HG03108 (cell line): ENCODE measurements at regions not wholly inside any gene's neighbourhood (a gene's known extent, or its start where the extent isn't known, plus 50 kb on each side); places are given as distances from the start of the nearest gene placed in this dataset.

Experiments used
- ATAC-seq: cut with Tn5 transposase; IDR thresholded peaks from one replicate; pipeline ENCODE4 v1.9.1; 2021; ENCODE audit warnings: moderate library complexity; ENCODE audit not compliant: unreplicated experiment

DNA sequence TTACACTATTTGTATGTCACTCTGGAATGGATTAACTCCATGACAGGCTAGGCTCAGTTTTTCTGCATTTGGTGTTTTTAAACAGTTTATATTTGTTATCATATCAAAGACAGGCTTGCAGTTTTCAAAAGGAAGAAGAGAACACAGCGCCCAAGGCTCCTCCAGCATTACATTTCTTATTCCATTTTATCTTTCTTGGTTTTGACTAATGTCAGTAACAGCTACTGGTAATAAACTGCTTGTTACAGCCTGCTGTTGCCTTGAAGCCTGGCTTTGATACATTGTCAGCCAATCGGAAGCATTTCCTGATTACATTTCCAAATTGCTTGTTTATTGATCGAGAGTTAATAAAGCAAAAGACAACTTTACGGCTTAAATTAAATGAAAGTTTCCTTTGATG is 166.0 kb upstream of the MDFIC start:
- no peak for ATAC-seq

DNA sequence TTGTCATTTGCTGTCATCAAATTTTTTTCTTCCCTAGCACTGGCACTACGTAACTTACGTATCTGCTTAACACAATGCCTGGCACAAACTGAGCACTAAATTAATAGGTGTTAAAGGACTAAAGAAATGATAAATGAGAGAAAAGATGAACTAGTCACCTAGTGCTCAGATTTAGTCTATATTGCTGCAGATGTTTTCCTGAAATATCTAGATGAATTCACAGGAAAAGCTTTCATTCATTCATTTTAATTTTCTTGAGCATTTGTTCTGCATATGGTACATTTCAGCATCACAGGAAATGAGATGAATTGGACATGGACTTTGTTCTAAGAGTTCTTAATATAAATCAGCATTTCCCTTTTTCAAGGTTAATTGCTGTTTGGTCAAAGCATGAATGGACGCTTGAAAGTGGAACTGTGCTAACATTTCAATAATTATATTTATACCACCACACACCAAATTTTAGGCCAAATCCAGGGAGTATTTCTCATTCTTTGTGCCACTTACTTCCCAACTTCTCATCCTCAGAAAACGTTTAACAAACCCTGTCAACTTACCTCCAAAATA is 163.2 kb upstream of the MDFIC start:
- no peak for ATAC-seq

DNA sequence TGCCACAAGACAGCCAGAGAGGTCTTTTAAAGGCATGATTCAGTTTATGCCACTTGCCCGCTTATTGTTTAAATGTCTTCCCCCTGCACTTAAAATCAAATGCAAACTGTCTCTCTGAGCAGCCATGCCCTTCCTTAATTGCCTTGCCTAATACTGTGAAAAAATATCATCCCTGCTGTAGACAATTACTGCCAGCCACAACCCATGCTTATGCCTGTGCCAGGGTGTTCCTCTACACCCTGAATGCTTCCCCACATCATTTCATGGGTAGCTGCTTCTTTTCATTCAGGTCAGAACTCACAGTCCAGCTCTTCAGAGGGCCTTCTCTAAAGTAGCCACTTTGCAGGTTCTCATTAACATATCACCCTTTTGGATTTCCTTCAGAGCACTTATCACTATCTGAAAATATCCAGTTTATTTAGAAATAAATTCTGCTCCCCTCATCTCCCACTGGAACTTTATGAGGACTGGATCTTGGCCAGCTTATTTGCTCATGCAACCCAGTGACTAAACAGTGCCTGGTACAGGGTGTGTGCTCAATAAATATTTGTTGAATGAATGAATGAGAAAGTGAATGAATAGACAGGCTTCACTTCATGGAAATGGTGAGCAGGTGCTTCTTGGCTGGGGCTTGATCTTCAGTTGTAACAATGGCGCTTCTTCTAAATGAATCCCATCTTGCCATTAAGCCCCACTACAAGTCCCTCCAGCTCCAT is 162.4 kb upstream of the MDFIC start:
- no peak for ATAC-seq

DNA sequence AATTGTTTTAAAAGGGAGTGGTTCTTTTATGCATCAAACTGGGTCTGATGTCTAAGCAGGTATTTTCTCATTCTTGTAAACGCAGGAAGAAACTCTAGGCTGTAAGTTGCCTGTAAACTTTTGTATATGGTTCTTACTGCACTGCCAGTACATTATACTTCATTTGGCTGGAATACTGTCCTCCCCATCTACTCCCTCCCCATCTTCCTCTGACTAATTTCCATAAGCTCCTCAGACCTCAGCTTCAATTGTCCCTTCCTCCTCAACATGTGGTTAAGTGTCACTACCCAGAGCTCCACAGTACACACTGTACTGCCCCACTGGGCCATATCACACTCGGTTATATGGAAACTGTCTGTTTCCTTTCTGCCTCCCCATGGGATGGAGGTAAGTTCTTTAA is 161.4 kb upstream of the MDFIC start:
- no peak for ATAC-seq

DNA sequence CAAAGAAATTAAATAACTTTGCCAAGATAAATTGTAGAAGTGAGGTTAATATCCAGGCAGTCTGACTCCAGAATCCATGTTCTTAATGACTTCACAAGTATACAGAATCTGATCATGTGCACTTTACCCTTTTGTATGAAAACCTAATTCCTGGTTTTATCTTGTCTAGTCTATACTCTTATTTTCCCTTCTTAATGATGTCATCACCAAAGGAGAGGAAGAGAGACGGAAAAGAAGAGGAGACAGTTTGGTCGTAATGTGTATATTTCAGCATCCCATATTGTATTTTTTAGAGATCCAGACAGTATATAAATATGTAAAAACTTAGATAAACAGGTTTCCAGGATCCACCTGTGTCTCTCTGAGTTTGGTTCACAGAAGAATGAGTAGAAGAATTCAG is 159.9 kb upstream of the MDFIC start:
- no peak for ATAC-seq

DNA sequence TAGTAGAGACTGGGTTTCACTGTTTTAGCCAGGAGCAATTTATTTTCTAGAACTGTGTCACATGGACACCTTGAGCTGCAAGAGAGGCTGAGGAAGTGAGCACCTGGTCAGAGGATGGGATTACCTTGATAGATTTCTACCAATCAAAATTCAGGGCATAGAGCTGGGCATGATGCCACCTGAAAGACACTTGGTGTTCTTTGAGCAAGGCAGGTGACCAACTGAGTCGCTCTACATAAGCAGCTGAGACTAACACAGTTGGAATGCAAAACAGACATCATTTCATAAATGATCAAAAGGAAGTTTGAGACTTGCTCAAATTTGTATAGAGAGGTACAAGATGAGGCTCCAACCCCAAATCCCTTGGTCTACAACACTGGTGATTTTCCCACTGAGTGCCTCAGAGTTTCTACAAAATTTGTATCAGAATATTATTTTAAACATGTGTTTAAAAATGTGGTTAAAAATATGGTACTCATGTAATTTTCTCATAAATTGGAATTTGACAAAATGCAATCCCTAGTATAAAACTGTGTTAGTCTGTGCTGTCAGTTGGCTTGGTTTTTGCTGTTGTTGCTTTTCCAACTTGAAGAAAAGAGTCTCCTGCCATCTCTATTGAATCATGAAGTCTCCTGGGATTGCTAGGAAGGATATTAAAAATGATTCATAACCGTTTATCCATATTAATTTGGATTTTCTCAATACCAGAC is 156.4 kb upstream of the MDFIC start:
- no peak for ATAC-seq

DNA sequence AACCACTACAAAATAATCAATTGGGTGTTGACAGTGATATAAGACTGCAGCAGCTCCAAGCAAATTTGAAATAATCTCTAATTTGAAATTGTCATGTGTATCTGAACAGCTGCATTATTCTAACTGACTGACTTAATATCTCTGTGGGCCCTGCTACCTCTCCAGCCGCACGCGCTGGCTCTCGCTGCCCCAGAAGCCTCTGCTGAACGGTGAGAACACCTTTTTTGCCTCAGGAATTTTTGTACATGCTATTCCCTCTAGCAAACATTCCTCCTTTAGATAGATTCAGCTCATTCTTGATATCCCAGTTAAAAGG is 155.9 kb upstream of the MDFIC start:
- no peak for ATAC-seq

DNA sequence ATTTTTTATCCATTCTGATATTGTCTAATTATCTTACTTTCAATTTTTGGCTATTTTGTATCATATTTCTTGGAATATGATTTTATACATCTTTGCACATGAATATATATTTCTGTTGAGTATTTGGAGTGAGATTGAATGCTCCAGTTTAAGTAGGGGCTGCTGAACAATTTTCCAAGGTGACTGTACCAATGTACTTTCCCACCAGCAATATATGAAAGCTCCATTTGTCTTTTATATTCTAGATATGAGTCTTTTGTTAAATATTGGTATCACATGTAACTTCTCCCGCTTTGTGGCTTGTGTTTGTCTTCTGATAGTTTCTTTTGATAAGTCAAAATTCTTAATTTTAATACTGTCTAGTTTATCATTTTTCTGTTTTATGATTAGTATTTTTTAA is 144.6 kb upstream of the MDFIC start:
- ATAC-seq: no peak

DNA sequence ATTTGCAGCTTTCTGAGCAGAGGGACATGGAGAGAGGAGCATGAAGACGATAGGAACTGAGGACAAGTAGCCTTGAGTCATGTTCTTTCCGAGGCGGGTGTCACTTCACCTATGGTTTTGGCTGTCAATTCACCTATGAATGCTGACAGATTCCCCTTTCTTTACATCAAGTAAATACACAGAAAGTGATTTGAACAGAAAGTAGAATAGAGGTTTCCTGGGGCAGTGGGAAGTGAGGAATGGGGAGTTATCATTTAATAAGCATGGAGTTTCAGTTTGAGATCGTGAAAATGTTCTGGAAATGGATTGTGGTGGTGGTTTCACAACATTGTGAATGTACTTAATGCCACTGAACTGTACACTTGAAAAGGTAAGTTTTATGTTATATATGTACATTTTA is 138.4 kb upstream of the MDFIC start:
- ATAC-seq: no peak

DNA sequence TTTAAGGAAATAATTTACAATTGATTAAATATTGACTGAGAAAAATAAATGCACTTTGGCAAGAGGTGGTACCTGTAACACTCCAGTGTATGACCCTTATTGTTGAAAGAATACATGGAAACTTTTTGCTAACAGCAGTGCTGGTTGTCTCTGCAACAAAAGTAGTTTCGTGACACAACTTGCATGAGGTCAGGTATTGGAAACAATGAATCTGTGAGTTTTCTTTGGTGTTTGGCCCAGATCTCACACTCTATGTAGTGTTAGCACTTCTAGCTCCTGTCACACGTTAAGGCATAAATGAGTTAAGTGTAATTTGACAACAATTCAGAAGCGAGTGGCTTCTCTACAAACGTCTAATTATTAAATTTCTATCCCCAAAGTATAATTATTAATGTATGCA is 137.7 kb upstream of the MDFIC start:
- no peak for ATAC-seq

DNA sequence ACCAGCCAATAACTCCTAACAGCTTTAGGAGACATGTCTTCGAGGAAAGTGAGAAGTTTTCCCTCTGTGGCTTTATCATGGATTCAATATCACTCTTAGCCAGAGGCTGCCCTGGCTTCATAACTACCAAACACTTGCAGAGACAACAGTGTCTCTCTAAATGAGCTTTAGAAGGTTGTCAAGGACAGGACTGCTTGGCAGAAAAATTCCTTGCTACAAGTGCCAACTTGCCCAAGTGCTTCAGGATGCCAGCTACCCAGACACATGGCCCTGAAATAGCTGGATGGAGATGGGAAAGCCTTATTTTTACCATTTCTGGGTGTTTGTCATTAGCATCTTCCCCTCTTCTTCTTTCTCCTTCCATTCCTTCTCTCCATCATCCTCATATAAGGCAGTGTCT is 137.1 kb upstream of the MDFIC start:
- ATAC-seq: no peak

DNA sequence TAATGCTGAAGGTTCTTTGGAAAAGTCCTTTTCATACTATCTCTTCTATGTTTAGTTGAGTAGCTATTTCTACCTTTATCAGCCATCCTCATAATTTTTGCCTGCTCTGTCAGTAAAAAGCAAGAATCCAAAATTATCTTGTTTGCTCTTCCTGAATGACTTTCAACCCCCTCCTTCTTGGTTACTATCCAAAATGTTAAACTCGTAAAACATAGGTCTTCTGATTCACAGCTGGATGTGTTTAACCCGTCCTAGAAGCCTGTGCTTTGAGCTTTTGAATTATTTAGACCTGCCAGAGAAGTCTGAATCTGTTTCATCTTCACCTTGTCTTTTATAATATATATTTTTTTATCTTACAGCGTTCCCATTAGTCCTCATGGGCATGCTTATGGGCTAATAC is 136.4 kb upstream of the MDFIC start:
- ATAC-seq: no peak

DNA sequence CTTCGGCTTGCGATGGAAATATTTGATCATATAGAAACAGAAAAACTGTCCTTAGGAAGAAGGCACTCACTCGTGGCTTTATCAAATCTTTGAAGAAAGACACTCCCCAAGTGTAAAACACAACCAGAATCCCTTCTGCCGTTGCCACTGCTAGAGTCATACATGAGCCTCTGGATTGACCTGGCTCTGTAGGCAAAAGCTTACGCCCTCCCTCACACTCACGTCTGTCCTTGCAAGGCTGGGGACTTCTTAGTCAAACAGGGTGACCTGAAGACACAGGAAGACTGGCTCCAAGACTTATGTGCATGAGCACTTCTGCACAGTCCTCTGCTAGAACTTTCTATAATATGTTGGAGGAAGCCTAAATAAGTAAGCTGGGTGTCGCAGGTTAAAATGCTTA is 135.4 kb upstream of the MDFIC start:
- ATAC-seq: no peak

DNA sequence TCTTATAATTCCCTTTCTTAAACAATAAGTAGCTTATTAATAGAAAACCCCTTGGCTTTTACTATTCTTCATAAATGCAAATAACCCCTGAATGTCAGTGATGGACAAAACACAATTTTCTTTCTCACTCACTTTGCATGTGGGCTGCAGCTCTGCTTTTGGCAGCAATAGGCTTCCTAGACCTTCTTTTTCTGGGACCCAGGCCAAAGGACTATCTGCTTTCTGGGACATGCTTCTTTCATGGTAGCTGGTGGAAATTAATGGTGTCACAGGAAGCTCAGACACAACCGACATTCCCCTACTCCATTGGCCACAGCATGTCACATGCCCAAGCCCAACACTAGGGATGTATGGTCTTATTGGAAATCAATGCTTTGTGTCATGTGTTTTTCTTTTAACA is 134.3 kb upstream of the MDFIC start:
- ATAC-seq: no peak

DNA sequence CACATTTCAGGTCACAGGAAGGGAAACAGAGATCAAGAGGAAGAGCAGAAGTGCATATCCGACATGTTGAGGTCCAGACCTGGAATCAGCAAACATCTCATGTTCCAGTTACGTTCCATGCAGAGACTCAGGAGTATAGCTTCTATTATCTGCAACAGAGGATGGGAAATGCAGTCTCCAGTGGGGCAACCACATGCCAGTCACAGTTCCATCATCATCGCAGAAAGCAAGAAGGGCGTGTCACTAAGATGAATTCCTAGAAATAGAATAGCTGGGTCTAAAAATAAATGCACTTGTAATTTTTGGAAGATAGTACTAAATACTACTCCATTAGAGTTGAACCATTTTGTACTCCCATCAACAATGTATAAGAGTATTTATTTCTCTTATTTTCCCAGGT is 133.2 kb upstream of the MDFIC start:
- ATAC-seq: no peak

DNA sequence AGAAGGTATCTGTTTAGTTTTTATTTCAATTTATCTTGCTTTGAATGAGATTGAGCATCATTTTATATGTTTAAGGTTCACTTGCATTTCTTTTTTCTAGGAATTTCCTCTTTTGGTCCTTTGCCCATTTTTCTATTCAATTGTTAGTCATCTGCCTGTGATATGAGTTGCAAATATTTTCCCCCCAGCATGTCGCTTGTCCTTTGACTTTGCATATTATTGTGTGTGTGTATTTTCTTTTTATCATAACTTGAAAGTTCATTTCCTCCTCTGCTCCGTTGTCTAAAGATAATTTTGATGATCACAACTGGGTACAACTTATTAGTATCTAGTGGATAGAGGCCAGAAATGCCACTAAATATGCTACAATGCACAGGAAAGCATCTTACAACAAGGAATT is 132.7 kb upstream of the MDFIC start:
- ATAC-seq: no peak

DNA sequence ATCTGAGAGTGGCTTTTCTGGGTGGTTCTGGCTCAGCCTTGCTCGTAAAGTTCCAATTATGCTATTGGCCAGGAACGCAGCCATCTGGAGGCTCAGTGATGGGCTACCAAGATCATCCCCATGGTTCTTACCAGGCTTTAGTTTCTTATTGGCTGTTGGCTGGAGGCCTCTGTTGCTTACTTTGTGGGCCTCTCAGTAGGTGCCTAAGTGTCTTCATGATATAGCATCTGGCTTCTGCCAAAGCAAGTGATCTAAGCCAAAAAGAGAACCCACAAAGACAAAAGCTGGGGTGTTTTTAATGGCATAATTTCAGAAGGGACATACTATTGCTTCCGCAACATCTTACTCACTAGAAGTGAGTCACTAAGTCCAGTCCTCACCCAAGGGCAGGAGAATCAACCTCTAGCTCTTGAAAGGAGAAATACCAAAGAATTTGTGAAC is 132.0 kb upstream of the MDFIC start:
- ATAC-seq: no peak

DNA sequence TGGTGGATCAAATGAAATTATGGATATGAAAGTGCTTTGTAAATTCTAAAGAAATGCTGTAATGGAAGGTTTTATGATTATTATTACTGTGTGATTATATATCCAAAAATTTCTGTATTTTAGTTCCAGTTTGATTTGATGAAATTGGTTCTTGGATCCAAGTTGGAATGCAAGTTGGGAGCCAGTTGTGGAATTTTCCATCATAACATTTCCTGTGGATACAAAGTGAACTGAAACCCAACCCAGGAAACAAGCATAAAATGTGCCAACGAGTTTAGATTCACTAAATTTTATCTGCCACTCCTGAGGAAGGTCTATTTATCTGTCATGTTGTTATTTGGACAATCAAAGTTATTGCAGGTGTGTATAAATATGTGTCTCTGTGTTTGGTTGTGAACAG is 131.4 kb upstream of the MDFIC start:
- ATAC-seq: no peak

DNA sequence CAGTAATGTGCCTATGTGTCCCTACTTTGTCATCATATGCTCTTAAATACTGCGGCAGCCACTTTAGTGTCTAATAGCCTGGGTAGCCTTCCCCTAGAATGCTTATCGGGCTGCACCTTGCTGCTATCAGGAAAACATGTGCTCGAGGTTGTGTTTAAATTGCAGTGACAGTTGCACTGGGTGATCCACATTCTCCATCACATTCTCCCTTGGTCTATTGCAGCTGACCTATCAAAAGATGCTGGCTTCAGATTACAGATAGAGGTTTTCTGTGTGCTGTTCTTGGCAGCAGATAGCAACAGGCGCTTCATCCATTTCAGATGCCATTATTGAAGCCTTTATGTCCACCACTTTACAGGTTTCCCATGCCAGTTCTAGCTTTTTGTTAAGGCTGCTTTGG is 130.1 kb upstream of the MDFIC start:
- no peak for ATAC-seq

DNA sequence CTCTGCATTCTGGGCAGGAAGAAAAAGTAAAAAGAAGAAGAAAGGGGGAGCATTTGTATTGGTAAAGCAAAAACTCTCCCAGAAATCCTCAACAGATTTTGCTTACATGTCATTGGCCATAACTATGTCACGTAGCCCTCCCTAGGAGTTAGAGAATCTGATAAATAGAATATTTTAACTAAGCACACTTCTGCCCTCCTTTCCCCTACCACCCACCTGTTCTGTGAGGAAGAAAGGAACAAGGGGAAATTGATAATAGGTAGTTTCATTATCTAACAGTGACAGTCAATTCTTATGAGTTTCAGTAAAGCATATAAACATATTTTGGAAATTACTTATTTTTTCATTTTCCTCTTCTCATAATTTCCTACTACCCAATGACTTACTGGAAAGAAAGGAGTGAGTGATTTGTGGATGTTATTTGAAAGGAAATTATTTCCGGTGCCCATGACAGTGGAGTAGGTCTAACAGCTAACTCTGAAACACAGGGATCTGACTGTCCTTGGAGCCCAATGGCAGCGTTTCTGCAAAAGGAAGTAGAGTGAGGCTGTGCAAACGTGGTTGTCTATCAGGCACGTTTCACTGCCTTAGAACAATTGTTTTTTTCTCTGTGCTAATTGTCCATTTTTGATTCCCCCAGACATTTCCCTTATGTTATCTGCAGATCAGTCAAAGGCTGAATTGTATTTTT is 128.6 kb upstream of the MDFIC start:
- ATAC-seq: no peak

DNA sequence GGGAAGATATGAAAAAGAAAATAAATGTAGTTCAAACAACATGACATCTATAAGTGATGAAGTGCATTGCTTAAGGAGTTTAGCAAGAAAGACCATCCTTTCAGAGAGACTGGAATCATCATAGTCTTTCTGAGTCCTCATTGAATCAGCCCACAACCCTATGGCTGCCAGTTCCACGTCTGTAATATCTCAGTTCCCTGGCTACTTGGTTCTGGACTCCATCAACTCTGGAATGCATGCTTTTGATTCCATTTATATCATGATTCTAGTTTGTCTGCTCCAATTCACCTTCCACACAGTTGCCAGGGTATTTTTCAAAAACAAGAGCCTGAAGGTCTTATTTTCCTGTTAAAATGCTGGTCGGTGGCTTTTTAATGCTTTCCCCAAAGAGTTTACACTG is 126.4 kb upstream of the MDFIC start:
- ATAC-seq: no peak

DNA sequence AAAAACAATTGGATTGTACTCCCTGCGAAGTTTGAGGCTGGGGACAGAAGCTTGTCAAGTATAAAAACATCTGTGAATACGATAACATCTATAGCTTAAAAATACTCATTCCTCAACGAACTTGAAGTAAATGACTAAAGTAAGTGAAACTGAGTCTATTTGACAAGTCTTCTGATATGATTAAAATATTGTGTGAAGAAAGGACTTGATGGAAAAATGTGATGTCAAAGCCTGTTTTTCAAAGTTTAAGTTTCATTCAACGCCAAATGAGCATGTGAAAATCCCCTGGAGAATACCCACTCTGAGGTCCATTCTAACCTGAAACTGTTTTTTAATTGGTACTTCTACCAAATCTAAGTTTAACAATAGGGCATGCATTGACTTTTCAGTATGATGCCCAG is 122.3 kb upstream of the MDFIC start:
- ATAC-seq: no peak
